GM19099 (cell line): ENCODE measurements at regions not wholly inside any gene's neighbourhood (a gene's known extent, or its start where the extent isn't known, plus 50 kb on each side); places are given as distances from the start of the nearest gene placed in this dataset.

Experiments
- POLR2A ChIP-seq: IDR thresholded peaks from 3 replicates; pipeline ENCODE4 v1.6.1; 2011; ENCODE audit warnings: low read depth; ENCODE audit not compliant: insufficient read length; ENCODE audit errors: extremely low read depth

DNA sequence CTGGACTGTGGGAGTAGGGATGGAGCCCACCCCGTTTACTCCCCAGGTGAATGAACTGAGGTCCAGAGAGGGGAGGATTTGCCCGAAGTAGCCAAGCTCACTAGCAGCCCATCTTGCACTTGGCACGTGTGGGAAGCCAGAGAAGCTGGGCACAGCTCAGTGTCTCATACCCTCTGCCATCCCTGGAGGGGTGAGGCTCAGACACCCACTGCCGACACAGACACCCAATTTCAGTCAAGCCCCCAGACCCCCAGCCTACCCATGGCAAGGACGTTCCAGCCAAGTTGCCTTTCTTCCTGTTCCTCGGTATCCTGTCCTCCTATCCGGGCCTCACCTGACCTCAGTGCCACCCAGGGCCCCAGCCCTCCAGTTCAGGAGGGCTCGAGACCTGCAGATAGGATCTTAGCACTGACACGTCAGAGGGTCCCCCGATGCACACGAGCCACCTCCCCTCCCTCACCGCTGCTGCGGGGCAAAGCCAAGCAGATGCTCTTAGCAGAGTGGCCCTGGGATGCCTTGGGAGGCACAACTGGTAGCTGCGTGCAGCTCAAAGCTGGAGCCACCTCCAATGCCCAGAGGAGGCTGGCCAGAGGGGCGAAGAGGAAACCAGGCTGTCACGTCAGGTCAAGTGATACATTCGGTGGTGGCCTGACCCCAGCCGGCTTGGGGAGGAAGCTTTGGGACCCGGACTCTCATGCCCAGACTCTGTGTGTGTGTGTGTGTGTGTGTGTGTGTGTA lies 90.4 kb upstream of the TNRC6C start:
- TF ChIP-seq POLR2A, result no peak

DNA sequence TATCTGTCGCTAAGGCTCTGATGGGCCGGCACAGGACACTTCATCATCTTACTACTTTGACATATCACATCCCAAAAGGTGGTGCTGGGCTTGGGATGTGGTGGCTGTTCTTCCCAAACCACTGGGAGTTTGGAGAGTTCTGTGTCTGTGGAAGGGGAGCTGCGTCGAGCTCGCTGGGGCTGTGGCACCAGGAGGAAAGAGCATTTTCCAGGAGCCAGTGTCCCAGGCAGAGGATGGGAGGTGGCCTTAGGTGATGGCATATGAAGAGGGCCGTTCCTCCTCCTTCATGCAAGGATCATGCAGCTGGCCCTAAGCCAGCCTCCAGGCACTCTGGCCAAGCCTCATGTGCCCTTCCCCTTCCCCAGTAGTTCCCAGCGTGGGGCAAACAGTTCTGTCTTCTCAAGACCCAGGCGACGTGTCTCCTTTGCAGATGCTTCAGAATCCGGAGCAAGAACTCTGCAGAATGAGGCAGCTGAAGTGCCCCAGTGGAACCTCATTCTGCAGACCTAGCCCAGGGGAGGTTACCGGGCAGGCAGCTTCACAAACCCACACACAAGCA lies 89.4 kb upstream of the TNRC6C start:
- TF ChIP-seq POLR2A, result no peak

DNA sequence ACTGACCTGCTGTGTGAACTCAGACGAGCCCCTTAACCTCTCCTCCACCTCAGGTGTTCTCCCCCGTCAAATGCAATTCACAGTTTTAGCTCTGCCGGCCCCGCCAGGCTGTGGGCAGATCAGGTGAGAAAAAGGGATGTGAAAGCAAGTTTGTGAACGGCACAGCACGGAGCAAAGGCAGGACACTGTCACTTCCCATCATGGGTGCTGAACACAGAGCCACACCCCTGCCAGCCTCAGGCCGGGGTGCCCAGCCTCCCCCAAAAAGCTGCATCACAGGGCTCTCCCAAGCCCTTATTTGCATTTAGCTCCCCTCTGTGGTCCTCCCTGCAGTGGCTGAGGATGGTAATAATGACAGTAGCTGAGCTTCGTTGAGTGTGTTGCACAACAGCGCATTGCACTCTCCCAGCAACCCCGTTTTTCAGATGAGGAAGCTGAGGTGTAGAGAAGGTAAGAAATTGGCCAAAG lies 88.8 kb upstream of the TNRC6C start:
- no peak for TF ChIP-seq POLR2A

DNA sequence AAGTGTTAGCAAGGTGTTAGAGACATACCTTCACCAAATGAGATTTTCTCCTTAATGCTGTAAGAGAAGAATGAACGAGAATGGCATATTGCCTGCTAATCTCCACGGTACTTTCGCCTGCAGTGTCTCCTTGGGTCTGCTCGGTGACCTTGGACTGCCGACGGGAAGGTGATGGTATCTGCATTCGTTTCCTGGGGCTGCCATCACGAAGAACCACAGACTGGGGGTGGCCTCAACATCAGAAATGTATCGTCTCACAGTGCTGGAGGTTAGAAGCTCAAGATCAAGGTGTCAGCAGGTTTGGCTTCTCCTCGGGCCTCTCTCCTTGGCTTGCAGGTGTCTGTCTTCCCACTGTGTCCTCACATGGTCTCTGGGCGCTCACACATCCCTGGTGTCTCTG lies 86.3 kb upstream of the TNRC6C start:
- no peak for TF ChIP-seq POLR2A

DNA sequence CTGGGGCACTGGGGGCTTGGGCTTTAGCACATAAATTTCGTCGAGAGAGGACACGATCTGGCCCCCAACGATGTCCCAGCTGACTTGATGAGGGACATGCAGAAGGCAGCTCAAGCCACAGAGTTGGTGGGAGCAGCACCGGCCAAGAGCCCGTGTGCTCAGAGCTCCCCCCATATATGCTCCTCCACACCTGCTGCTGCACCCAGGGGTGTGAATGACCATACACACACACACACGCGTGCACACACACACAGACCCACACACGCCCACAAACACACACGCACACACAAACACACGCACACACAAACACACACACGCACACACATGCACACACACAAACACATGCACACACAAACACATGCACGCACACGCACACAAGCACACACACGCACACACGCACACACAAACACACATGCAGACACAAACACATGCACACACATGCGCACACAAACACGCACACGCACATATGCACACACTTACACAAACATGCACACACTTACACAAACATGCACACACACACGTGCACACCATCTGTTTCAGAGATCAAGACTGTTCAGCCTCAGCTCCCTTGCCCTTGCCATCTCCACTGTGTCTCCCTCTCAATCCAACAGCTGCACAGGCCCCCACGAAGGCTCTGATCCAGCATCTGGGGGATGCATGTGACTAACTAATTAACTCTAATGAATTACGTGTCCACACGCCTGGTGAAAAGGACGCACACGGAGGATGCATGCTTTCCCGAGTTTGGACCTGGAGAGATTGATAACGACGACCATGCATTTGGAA lies 85.6 kb upstream of the TNRC6C start:
- TF ChIP-seq POLR2A, result no peak

DNA sequence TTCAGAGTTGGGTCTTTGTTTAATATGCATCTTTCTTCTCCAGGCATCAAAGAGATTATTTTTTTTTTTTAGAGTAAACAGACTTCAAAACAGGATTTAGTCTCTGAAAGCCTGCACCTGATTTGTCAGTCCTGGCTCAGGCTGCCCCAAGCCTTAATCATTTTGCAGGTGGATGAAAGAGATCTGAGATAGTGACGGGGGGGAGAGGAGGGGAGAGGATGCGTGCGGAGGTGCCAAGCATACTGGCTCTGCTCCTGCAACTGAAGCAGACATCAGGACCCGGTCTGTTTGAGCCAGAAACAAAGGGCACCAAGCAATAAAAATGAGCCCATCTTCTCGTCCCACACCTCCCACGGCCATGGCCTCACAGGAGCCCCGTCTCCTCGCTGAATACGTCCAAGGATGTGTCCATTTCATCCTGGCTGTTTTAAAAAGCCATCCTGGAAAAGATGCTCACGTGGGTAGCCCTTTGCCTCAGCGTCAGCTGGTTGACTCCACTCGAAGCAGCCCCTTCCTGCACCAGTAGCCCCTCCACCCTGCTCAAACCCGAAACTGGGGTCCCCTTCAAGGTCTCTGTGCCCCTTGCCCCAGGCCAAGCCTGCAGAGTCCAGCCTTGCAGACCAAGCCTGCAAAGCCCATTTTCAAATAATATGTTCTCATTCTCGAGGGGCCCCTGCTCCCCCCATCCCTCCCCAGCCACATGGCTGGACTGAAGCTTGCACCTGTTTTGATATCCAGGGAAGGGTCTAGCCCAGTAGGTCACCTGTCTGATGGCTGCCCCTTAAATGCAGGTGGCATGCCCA lies 84.8 kb upstream of the TNRC6C start:
- TF ChIP-seq POLR2A, result no peak

DNA sequence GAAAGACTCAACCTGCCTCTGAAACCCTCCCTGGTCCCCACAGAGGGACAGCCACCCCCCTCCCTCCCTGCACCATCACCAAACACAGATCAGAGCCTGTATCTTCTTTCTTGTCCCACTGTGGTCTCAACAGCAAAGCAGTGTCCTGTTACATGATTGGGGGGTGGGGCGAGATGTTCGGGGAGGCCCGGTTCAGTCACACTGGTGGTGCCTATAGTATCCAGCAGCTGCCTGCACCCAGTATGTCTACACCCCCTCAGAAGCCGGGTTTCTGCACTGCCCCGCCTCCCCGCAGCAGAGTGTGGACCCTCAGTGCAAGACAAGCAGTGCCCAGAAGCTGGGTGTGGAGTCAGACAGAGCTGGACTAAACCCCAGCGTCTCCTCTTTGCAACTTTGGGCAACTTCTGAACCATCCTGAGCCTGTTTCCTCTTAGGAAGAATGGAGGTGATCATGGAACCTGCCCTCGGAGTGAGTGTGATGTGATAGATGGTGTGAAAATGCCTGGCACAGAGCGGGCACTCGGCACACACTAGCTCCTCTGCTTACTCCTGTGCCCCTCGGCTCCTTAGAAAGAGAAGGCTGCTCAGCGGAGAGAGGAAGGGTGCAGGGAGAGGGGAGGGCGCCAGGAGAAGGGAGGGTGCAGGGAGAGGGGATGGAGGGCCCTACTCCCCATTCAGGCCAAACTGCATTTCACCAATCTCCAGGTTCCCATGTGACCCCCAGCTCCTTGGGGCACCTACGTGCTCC lies 84.0 kb upstream of the TNRC6C start:
- TF ChIP-seq POLR2A, result no peak

DNA sequence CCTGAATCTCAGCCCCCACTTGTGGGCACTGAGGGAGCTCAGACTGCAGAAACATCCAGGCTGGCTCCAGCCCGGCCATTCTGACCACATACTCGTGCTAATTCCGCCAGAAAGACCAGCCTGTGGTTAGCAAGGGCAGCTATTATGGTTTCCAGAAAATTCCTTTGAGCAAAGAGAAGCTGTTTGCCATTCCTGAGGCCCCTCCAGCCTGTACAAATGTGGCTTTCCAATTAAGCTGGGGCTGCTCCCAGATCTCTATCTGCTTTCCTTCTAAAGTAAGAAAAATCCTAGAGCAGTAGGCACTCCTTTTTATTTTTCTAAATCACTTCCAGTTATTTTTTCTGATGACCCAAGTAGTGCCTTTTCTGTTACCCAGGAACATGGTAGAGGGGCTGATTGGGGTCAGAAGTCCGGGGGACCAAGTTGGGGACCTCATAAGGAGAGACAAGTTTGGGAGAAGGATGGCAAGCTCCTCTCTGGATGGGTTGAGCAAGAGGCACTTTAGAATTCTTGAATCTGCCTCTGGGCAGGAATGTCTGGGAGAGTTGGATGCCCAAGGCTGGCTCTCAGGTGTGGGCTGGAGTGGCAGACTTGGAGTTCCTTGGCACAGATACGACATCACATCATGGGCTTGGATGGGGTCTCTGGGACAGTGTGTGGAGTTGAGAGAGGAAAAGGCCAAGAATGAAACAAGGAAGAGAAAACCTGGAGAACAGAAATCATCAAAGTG lies 83.3 kb upstream of the TNRC6C start:
- no peak for TF ChIP-seq POLR2A

DNA sequence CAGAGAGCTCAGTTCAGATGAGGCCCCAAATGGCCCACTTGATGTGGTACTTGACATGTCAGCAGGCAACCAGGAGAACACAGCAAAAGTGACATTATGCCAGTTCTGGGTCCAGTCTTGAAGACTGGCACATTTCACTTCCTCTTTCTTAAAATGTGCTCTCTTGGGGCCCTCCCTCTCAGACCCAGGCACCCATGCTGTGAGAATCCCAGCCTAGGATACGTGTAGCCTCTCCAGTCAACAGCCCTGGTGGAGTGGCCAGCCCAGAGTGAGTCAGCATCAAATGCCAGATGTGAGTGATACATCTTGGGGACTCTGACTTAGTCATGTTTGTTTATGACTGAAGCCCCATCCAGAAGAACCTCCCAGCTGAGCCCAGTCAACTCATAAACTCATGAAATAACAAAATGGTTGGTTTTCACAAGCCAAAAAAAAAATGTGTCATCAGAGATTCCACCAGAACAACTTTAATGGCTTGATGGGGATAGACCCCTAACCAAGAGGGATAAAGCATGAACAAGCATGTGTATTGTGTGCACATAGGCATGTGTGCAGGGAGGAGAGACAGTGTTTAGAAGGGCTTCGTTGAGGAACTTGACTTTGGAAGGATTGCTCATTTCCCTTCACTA lies 82.5 kb upstream of the TNRC6C start:
- TF ChIP-seq POLR2A, result no peak

DNA sequence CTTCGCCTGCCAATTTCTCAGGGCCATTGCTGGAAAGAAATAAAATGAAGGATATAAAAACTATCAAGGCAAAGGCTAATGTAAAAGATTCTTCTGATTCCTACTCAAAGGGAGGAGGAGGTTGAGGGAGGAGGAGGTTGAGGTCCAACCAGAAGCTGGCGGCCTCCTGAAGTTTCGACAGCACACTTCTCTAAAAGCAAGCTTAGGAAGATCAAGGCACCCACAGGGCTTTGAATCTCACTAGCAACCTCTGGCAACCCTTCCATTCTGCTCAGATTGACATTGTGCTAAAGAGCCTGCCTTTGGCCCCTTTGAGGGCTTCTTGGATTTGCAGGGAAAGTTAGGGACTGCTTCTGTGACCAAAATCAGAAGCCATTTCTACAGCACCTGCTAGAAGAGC lies 81.5 kb upstream of the TNRC6C start:
- TF ChIP-seq POLR2A, result no peak

DNA sequence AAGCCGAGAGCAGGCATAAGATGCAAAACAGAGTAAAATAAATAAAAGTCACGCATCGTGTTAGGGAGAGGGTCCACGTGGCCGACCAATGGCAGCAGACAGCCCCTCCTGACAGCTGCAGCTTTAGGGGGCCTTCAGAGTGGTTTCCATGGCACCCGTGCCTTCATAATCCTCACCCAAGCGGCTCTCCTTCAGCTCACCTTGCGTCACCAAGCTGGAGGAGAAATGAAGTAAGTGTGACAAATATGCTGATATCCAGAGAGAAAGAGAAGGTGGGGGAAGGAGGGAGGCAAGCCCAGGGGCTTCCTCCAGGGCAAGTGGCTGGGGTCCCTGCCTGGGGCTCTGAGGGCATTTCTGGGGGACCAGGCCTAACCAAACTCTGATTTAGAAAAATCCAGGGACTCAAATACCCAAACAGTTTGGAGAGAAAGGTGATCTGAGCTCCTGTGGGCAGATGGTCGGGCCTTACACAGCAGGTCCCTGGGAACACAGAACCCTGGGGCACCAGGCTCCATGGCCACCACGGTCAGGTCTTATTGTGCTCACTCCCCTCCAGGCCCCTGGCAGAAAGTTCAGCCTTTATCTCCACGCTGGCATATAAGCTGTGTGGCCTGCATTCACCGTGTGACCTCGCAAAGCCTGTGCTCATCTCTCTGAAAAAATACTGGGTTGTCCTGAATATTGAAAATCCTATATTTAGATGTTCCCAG lies 80.7 kb upstream of the TNRC6C start:
- TF ChIP-seq POLR2A, result no peak

DNA sequence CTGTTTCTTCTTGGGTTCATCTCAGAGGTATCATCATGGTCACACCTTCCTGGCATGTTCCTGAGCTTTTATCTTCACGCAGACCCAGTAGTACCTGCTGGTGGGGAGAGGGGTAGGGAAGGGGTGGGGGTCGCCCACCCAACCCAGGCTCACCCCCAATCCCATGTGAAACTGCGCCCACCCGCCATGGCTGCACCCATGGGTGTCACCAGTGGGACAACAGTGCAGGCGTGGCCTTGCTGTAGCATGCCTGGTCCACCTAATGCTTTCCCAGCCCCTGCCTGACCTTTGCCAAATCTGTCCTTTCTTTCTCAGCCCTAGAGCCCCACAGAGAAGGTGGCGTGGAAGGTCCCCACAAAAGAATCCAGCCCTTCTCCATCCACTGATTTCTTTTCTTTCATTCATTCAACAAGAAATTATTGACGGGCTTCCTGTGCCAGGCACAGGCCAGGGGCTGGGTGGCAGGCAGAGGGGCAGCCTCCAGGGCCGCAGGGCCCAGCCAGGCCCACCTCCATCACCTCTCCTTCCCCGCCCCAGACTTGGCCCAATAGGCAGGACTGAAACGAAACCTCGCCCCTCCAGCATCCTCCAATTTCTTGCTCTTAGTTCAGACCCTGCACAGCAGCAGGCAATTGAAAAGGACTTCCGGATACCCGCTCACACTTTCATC lies 79.1 kb upstream of the TNRC6C start:
- TF ChIP-seq POLR2A, result no peak

DNA sequence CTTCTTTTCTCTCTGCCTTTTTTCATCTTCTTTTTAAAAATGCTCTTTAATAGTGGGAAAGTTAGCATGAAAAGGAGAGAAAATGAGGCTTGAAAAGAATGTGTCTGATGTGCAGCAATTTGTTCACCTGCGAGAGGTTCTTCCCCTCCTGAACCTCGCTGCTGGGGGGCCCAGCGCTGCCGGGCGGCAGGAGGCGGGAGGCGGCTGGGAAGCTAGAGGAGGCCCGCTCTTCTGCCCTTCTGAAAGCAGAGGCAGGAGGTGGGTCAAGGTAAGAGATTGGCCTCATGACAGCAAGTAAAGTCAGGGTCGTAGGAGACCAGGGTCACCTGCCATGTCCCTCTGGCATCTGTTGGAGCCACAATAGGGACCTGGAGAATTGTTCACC lies 78.6 kb upstream of the TNRC6C start:
- no peak for TF ChIP-seq POLR2A
